IPS-18c (cell line): ENCODE measurements at regions not wholly inside any gene's neighbourhood (a gene's known extent, or its start where the extent isn't known, plus 50 kb on each side); places are given as distances from the start of the nearest gene placed in this dataset.
"Not testable (repeated sequence)": the region's sequence is repeated elsewhere in the genome, so short reads cannot be mapped to it uniquely, and the experiment has no call there.

Experiments
- H3K4me3 ChIP-seq: 2 replicates; pipeline ENCODE4 v1.7.0; 2013; ENCODE audit warnings: low read depth, mild to moderate bottlenecking, low read length, moderate library complexity; ENCODE audit not compliant: insufficient read depth
- H3K9me3 ChIP-seq: one replicate; pipeline ENCODE4 v1.6.1; 2013; ENCODE audit warnings: mild to moderate bottlenecking, low read length, moderate library complexity; ENCODE audit not compliant: control insufficient read depth, insufficient read depth

DNA sequence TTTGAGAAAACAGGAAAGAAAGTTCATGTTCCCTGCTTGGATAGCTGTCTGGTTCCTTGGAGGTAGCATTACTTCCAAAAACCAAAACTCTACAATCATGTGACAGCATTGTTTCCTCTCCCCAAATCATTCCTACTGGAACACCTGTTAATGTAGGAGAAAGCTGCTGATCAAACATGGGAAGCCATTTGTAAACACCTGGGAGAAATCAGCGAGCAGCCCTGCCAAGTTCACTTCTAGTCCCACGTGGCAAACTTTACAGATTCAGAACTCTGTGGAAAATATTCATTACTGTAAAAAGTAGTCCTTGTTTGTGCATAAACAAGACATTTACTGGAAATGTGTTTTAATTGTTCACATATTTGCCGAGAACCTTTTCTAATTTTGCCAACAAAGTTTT is 275.5 kb upstream of the AZI2 start:
- Histone ChIP-seq H3K9me3 (no peaks in the 10 kb centered on the region), H3K4me3 (no peak overlapping the region)

DNA sequence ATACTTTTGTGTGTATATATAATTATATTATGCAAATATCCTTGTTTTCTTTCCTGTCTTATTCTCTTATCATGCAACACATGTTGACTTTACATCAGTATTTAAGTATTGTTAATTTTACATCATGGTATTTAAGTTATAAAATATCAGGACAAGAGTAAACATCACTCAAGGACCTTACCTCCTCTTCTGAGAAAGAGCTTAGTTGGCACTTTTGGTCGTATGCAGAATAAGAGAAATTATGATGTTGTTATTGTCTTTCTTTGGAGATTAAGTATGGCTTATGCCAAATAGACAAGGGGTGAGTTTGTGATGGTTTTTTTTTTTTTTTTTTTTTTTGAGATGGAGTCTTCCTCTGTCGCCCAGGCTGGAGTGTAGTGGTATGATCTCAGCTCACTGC is 279.2 kb upstream of the AZI2 start:
- H3K9me3 ChIP-seq, H3K4me3 ChIP-seq: not testable (repeated sequence)

DNA sequence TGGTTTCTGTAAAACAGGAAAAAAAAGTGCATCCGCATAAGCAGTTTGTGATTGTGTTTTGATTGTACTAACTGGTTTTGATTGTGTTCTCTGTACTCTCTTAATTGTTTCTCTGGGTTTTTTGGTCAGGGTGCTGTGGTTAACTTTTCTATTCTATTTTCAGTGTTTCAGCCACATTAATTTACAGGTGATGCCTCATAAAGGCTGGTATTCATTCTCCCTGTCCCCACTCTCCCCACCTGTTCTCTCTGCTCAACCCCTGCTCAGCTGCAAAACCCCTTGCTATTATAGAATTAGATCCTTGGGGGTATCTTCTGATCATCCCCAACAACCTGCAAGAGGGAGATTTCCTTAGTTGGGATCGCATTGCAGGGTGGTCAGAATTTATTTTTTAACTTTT is 285.4 kb upstream of the AZI2 start:
- H3K4me3 ChIP-seq: no peak overlapping the region

DNA sequence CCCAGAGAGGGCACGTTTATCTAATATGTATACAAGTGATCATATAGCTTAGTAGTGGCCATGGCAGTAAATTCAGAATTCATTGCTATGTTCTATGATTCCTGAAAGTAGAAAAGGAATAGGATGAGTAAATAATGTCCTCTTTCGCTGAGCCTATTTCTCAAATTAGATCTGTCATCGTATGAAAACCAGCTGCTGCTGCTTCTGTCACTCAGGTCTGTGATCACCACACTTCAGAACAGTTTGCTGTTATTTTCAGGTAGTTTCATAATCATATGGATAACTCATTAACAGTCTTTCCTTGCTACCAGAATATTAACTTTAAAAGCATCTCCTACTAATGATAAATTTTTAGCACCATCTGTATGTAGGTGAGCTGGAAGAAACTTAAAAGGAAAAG is 289.1 kb upstream of the AZI2 start:
- no peaks in the 10 kb centered on the region for H3K9me3 ChIP-seq
- no peak overlapping the region for H3K4me3 ChIP-seq

More for the DNA sequence above, 285.4 kb upstream of the AZI2 start:
- no peaks in the 10 kb centered on the region for H3K9me3 ChIP-seq

DNA sequence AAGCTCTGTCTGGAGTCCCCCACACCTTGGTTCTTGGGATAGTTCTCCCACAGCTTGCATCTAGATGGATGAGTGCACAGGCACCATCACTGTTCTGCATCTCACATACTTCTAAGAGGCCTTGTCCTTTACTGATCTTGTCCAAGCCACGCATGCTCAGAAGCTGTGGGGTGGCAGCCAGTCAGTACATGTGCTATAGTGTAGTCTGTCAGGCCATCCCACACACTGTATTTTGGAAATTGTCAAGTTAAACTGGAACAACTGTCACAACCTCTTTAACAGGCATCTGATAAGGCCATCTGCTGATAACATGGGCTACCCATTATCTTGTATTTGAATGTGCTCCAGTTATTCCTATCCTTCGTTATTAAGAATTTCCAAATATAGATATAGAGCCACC is 296.5 kb upstream of the AZI2 start:
- no peaks in the 10 kb centered on the region for H3K9me3 ChIP-seq
- H3K4me3 ChIP-seq: no peak overlapping the region

DNA sequence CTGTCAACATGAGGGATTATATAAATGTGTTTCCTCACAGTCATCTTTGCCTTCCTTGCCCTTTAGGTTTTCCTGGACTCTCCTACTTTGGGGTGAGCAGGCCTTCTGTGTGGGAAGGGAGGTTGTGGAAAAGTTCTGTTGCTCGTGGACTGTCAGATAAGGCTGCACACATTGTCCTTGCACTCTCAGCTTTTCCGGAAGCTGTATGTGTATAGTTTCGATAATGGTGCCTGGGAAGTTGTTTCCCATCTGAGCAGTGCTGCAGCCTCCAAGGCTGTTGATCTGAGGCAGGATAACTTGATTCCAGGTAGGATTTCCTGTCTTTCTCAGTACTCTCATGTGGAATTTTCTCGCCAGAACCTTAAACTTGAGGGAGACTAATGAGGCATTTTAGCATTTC is 297.8 kb upstream of the AZI2 start:
- Histone ChIP-seq H3K9me3 (no peaks in the 10 kb centered on the region), H3K4me3 (no peak overlapping the region)

DNA sequence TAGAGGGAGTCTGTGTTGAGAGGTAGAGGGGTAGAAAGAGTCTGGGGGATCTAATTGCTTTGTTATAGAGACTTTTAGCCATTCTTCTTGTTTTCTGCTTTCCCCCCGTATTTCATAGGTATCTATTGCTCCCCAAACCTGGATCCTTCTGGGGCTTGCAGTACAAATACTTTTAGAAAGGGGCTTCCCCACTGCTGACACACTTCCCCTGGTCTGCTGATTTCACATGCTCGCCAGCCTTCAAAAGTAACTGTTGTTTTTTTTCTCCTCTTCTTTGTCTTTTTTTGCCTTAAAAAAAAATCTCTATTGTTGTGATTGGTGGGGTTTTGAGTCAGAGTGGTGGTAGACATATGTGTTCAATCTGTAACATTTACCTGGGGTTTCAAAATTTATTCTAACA is 300.6 kb upstream of the AZI2 start:
- H3K9me3 ChIP-seq: no peaks in the 10 kb centered on the region

DNA sequence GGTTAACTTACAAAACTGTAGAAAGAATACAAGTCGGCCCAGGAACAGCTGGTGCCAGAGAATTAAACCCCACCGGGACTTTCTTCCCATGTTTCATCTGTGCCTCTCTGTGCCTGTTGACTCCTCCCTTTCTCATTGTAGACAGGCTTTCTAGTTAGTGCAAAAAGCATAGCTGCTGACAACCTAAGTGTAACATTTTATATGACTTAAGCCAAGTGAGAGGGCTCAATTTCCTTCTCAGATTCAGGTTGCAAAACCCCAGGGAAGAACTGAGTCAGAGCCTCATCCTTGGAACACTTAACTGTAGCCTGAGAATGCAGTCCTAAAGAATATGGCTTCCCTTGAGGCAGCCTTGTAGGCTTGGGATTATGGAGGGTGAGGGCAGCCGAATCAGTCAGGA is 302.5 kb upstream of the AZI2 start:
- H3K4me3 ChIP-seq: no peak overlapping the region
- H3K9me3 ChIP-seq: no peaks in the 10 kb centered on the region

More for the DNA sequence above, 300.6 kb upstream of the AZI2 start:
- H3K4me3 ChIP-seq: no peak overlapping the region

DNA sequence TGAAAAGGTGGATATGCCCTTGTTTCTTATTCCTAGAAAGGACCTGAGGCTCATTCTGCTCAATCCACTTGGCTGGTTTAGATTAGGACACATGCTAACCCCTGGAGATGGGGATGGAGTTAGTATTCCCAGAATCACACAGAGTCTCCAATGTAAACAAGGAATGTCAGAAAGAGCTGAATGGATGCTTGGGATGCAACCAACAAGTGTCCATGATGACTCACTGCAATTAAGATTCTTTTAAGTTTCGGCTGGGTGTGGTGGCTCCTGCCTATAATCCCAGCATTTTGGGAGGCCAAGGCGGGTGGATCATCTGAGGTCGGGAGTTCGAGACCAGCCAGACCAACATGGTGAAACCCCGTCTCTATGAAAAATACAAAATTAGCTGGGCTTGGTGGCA is 315.5 kb upstream of the AZI2 start:
- Histone ChIP-seq H3K4me3 (no peak overlapping the region), H3K9me3 (no peaks in the 10 kb centered on the region)

DNA sequence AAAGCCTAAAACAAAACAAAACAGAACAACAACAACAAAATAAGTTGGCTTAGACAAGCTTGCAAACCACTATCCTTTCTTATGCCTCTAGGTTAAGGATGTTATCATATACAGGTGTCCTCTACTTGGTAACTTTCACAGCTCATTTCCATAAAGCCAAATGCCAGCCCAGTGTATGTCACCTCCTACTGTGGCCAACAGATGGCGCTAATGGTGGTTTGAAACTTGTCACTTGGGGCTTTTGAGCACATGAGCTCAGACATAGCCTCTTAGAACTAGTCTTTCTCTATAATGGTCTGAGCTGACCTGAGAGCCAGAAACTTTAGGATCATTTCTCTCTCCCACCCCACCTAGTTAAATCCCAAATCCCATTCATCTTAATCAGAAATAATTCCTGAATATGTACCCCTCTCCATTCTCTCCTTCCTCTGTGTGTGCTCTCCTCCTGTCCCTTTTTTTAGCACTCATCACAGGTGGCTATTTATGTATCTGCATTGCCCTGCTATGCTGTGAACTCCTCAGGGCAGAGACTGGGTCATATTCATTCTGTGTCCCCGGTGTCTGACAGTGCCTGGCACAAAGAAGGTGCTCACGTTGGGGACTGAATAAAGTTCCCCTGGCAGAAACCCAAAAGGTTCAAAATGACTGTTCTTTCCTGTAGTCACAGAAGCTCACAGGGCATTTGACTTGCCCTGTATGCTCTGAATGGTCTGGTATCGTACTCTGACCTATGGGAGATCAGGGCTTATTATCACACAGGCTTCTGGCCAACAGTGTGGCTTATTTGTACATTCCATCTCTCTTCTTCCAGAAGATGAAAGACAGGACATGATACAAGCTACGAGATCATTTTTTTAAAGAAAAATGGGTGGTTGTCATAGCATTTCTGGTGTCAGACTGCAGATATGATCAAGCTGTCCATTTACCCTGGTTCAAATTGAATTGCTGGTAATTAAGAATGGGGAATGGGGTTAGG is 319.3 kb upstream of the AZI2 start:
- Histone ChIP-seq H3K4me3 (no peak overlapping the region), H3K9me3 (no peaks in the 10 kb centered on the region)

DNA sequence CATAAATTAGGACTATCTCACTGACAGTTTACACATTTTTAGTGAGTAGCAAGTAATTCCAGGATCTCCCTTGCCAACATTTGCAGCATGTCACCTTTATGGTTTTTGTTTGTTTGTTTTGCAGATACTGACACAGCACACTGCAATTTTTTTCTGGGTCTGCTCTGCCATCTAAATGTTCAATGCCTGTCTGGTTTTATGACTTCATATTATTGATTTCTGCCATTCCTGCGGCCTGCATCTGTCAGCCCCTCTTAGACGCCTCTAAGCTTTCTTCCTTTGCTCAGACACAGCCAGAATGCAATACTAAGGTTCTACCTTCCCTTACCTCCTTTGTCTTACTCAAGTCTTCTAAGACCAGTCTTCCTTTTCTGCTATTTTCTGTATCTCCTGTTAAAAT is 321.2 kb upstream of the AZI2 start:
- Histone ChIP-seq H3K9me3 (no peaks in the 10 kb centered on the region), H3K4me3 (no peak overlapping the region)

DNA sequence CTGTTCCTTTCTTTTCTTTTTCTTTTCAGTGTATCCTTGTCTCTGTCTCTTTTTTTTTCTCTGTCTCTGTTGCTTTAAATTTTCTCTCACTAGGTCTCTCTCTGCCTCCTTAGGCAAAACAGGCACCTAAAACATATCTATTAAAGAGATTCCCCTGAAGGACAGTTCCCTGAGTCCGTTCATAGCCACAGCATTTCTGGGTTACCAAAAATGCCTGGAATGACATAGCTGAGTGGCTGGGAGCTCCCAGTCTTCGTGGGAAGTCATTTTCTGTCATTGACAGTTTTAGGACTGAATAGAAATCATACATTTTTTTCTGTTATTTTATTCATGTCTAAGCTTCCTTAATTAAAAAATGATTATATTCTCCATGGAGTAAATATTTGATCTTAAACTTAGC is 323.8 kb upstream of the AZI2 start:
- H3K9me3 ChIP-seq: no peaks in the 10 kb centered on the region
- no peak overlapping the region for H3K4me3 ChIP-seq

DNA sequence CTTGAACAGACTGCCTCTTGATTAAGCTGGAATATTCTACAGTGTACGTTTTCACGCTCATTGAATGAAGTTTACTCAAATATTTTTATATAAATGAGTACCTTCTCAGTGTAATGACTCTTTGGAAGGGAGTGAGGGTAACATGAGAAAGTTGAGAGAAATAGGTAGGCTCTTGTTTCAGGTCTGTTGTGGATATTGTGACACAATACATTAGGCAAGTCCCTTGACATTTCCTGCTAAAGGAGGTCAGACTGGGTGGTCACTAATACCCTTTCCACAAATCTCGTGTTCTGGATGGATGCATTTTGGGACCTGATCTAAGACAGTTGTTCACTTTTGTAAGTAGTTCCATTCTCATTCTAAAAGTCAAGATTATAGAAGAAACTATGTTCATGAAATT is 324.8 kb upstream of the AZI2 start:
- H3K4me3 ChIP-seq: no peak overlapping the region
- H3K9me3 ChIP-seq: no peaks in the 10 kb centered on the region

DNA sequence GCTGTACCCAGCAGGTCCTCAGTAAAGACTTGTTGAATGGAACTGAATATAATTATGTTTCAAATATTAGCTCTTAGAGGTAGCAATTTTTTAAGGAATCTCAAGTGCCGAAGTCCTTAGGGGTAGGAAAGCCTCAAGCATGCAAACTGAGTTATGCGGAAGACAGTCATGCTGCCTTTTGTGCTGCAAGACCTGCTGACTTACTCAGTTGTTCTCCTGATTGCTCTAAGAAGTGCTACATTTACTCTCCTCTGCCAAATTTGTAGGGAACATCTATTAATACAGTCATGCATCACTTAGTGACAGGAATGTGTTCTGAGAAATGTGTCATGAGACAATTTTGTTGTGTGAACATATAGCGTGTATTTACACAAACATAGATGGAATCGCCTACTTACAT is 325.6 kb upstream of the AZI2 start:
- no peak overlapping the region for H3K4me3 ChIP-seq
- H3K9me3 ChIP-seq: no peaks in the 10 kb centered on the region

DNA sequence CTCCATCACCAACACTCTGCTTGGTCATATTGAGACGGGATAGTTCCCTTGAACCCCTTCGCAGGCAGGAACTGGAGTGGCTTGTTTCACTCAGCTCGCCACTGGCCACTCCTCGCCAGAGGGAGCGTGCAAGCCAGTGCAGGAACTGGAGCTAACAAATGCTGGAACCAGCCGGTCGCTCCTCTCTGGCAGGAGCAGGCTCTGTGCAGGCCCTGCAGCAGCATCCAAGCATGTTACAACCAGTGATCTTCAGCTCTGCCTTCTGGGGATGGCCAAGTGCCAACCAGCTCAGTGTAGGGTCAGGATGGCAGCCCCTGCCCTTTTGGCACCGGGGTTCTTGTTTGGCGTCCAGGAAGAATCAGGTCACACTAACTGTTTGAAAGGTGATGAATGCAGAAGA is 329.0 kb upstream of the AZI2 start:
- Histone ChIP-seq H3K4me3 (no peak overlapping the region), H3K9me3 (no peaks in the 10 kb centered on the region)

DNA sequence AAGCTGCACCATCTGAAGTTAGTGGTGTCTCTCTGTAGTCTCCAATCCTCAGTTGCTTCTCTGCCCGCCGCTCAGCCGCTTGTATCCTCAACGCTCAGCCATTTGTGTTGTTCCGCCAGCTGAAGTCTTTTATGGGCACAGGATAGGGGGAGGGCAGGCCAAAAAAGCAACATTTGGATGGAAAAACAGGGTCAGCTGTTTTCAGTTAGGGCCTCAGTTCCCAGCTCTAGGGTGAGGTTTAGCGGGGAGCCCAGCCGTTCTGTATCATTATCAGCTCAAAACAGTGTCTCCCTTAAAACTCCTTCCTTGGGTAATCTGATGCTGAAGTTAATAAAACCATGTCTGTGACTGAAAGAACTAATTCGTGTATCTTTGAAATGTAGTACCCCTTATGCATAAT is 329.5 kb upstream of the AZI2 start:
- Histone ChIP-seq H3K9me3 (no peaks in the 10 kb centered on the region), H3K4me3 (no peak overlapping the region)

DNA sequence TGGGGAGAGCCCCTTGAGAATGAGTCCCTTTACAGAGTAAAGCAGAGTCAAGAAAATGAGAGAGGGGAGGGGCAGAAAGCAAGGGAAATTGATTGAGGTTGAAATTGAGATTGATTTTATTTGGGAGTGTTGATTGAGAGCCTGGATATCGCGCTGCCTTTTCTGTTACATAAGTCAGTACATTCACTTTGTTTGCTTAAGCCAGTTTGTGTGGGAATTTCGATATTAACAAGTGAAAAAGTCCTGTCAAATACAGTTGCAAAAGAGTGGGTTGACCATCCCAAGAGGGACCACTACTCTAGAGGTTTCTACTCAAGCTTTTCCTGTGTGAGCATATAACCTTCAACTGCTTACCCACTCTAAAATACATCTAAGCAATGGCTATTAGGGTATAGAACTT is 331.4 kb upstream of the AZI2 start:
- no peak overlapping the region for H3K4me3 ChIP-seq
- H3K9me3 ChIP-seq: no peaks in the 10 kb centered on the region

DNA sequence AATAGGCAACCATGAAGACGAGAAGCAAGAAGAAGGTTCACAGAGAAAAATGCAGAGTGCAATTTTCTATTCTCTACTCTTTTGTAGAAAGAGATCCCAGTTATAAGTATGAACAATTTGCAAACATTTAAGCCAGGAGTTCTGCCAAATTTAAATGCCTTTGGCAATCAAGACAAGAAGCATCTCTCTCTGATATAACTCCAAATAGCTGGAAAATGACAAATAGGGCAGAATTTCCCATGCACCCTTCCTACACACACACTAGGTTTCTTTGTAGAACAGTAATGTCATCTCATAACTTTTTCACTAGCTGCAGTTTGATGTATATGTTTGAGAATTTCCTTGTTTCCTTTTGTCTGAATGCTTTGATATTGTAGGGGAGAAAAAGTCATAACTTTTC is 333.5 kb upstream of the AZI2 start:
- Histone ChIP-seq H3K9me3 (no peaks in the 10 kb centered on the region), H3K4me3 (no peak overlapping the region)

DNA sequence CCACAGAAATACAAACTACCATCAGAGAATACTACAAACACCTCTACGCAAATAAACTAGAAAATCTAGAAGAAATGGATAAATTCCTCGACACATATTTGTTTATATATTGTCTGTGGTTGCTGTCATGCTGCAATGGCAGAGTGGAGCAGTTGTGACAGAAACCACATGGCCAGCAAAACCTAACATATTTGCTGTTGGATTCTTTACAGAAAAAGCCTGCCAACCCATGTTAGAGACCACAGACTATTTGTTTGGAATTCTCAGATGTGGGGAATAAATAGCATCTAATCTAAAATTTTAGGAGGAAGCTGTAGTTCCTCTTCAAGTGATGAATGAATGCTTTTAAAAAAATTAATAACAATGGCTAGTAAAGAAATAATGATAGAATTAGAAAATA is 341.6 kb upstream of the AZI2 start:
- no peaks in the 10 kb centered on the region for H3K9me3 ChIP-seq
- no peak overlapping the region for H3K4me3 ChIP-seq
